ENCODE measurements at regions not wholly inside any gene's neighbourhood (a gene's known extent, or its start where the extent isn't known, plus 50 kb on each side); places are given as distances from the start of the nearest gene placed in this dataset.

DNA sequence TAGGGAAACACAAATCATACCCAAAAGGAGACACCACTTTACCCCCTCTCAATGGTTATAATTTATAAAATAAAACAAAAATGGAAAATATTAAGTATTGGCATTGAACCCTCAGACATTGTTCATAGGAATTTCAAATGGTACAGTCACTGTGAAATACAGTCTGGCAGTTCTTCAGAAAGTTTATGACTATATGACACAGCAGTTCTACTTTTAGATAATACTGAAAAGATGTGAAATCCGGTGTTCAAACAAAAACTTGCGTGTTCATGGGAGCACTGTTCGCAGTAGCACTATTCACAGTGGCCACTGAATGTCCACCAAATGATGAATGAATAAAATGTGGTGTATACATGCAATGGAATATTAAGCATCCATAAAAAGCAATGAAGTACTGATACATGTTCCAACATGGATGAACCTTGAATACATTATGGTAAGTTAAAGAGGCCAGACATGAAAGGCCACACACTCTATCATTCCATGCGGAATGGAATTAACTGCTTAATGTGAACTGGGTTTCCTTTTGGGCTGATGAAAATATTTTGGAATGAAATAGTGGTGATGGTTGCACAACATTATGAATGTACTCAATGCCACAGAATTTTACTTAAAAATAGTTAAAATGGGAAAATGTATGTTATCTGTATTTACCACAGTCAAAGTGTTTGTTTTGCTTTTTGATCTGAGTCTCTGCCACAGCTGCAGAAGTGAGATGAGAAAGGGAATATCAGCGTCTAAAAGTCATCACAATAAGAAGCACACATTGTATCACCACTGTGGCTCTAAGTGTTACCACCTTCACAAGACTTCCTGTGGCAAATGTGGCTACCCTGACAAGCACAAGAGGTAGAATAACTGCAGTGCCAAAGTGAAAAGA is 864.6 kb downstream of the SUCLG1 start:
- TF ChIP-seq CEBPB (IDR thresholded peaks at IDR 0.05) (no peak), YY1 (IDR thresholded peaks at IDR 0.05; ENCODE audit: low read depth) (no peak), EGR1 (IDR thresholded peaks at IDR 0.05) (no peak), EP300 (IDR thresholded peaks at IDR 0.05; ENCODE audit: borderline replicate concordance) (no peak), TEAD4 (IDR thresholded peaks at IDR 0.05) (no peak), ZBTB7A (IDR thresholded peaks at IDR 0.05; ENCODE audit: low read depth) (no peak), TCF12 (IDR thresholded peaks at IDR 0.05; ENCODE audit: low read depth) (no peak)
- TF ChIP-seq, protein P1, sequence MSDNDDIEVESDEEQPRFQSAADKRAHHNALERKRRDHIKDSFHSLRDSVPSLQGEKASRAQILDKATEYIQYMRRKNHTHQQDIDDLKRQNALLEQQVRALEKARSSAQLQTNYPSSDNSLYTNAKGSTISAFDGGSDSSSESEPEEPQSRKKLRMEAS (IDR thresholded peaks at IDR 0.05): no peak
- TF ChIP-seq, protein P2, sequence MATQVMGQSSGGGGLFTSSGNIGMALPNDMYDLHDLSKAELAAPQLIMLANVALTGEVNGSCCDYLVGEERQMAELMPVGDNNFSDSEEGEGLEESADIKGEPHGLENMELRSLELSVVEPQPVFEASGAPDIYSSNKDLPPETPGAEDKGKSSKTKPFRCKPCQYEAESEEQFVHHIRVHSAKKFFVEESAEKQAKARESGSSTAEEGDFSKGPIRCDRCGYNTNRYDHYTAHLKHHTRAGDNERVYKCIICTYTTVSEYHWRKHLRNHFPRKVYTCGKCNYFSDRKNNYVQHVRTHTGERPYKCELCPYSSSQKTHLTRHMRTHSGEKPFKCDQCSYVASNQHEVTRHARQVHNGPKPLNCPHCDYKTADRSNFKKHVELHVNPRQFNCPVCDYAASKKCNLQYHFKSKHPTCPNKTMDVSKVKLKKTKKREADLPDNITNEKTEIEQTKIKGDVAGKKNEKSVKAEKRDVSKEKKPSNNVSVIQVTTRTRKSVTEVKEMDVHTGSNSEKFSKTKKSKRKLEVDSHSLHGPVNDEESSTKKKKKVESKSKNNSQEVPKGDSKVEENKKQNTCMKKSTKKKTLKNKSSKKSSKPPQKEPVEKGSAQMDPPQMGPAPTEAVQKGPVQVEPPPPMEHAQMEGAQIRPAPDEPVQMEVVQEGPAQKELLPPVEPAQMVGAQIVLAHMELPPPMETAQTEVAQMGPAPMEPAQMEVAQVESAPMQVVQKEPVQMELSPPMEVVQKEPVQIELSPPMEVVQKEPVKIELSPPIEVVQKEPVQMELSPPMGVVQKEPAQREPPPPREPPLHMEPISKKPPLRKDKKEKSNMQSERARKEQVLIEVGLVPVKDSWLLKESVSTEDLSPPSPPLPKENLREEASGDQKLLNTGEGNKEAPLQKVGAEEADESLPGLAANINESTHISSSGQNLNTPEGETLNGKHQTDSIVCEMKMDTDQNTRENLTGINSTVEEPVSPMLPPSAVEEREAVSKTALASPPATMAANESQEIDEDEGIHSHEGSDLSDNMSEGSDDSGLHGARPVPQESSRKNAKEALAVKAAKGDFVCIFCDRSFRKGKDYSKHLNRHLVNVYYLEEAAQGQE (IDR thresholded peaks at IDR 0.05; ENCODE audit: low read depth): no peak
